ENCODE measurements at regions not wholly inside any gene's neighbourhood (a gene's known extent, or its start where the extent isn't known, plus 50 kb on each side); places are given as distances from the start of the nearest gene placed in this dataset.

DNA sequence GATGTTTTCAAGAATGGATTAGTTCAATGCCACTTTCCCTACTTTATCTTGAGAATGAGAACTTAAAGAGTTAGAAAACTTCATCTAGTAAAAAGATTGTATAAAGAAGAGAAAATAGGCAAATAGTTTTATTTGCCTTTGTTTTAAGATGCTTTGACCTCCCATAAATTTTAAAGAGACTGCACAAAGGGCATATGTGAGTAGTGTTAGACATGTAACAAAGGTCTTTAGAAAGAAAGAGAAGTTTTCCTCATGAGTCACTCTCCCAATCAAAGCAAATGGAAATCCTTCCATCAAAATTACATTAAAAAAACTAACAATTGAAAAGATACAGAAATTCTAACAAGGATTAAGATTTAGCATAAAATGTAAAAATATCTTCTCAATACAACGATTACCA lies 381.8 kb upstream of the KIF2A start:
- TF ChIP-seq, protein P1, sequence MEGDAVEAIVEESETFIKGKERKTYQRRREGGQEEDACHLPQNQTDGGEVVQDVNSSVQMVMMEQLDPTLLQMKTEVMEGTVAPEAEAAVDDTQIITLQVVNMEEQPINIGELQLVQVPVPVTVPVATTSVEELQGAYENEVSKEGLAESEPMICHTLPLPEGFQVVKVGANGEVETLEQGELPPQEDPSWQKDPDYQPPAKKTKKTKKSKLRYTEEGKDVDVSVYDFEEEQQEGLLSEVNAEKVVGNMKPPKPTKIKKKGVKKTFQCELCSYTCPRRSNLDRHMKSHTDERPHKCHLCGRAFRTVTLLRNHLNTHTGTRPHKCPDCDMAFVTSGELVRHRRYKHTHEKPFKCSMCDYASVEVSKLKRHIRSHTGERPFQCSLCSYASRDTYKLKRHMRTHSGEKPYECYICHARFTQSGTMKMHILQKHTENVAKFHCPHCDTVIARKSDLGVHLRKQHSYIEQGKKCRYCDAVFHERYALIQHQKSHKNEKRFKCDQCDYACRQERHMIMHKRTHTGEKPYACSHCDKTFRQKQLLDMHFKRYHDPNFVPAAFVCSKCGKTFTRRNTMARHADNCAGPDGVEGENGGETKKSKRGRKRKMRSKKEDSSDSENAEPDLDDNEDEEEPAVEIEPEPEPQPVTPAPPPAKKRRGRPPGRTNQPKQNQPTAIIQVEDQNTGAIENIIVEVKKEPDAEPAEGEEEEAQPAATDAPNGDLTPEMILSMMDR (IDR thresholded peaks at IDR 0.05) = no peak
- TF ChIP-seq POLR2A (IDR thresholded peaks at IDR 0.05) = no peak
